NCI-H146 (cell line): ENCODE measurements at regions not wholly inside any gene's neighbourhood (a gene's known extent, or its start where the extent isn't known, plus 50 kb on each side); places are given as distances from the start of the nearest gene placed in this dataset.

Experiments
- DNase-seq: peaks from one replicate; lab custom pipeline; 2025; lab: John Stamatoyannopoulos, UW

- DNase-seq, result no peak
Observed at GRCh38 chr7:94054130-94054529, 50.0 kb upstream of the BET1 start.

GRCh38 chr7:94055963-94056362 lies 51.8 kb upstream of the BET1 start:
- no peak for DNase-seq

- no peak for DNase-seq
Observed at GRCh38 chr7:94056796-94057207, 52.6 kb upstream of the BET1 start.

- DNase-seq, result no peak
Observed at GRCh38 chr7:94057955-94058354, 53.8 kb upstream of the BET1 start.

GRCh38 chr7:94059746-94060145 lies 55.6 kb upstream of the BET1 start:
- no peak for DNase-seq

GRCh38 chr7:94060752-94061151 lies 56.6 kb upstream of the BET1 start:
- DNase-seq, result no peak

- DNase-seq, result no peak
Observed at GRCh38 chr7:94061326-94061725, 57.2 kb upstream of the BET1 start.

- DNase-seq, result no peak
Observed at GRCh38 chr7:94062372-94062771, 58.2 kb upstream of the BET1 start.

- no peak for DNase-seq
Observed at GRCh38 chr7:94064541-94065191, 60.5 kb upstream of the BET1 start.

GRCh38 chr7:94067047-94067446 lies 62.9 kb upstream of the BET1 start:
- DNase-seq, result no peak

- DNase-seq, result no peak
Observed at GRCh38 chr7:94067506-94067905, 63.4 kb upstream of the BET1 start.

- no peak for DNase-seq
Observed at GRCh38 chr7:94069162-94069739, 65.1 kb upstream of the BET1 start.

- DNase-seq, result no peak
Observed at GRCh38 chr7:94080551-94080950, 76.4 kb upstream of the BET1 start.

- DNase-seq, result no peak
Observed at GRCh38 chr7:94082126-94082525, 78.0 kb upstream of the BET1 start.

- peak; percentile 67 for DNase-seq
Observed at GRCh38 chr7:94087664-94088352, 83.7 kb upstream of the BET1 start.

GRCh38 chr7:94088560-94088959 lies 84.4 kb upstream of the BET1 start:
- no peak for DNase-seq

GRCh38 chr7:94089806-94090205 lies 85.7 kb upstream of the BET1 start:
- DNase-seq, result no peak

GRCh38 chr7:94092980-94093379 lies 88.8 kb upstream of the BET1 start:
- DNase-seq, result no peak

GRCh38 chr7:94094298-94094697 lies 90.1 kb upstream of the BET1 start:
- DNase-seq, result no peak

- DNase-seq, result no peak
Observed at GRCh38 chr7:94095316-94096009, 91.3 kb upstream of the BET1 start.

- DNase-seq, result no peak
Observed at GRCh38 chr7:94099679-94100078, 95.5 kb upstream of the BET1 start.

- DNase-seq, result no peak
Observed at GRCh38 chr7:94100723-94101345, 96.7 kb upstream of the BET1 start.

GRCh38 chr7:94104301-94104700 lies 100.1 kb upstream of the BET1 start:
- no peak for DNase-seq
